ENCODE measurements at regions not wholly inside any gene's neighbourhood (a gene's known extent, or its start where the extent isn't known, plus 50 kb on each side); places are given as distances from the start of the nearest gene placed in this dataset.

GRCh38 chr13:70959035-70959775, 851.0 kb upstream of the KLHL1 start:
- Histone ChIP-seq H3K79me1 (ENCODE audit: insufficient read depth, low read depth, low read length, poor library complexity, severe bottlenecking) (no peaks in the 10 kb centered on the region), H3K27me3 (ENCODE audit: insufficient read depth, low read length) (no peaks in the 10 kb centered on the region), H3K4me2 (ENCODE audit: insufficient read depth, insufficient read length, low read length) (no peak overlapping the region), H2BK20ac (ENCODE audit: low read depth, low read length, poor library complexity, severe bottlenecking) (no peak overlapping the region), H4K91ac (ENCODE audit: insufficient read length, low read depth, low read length) (no peak overlapping the region), H2AK5ac (ENCODE audit: insufficient read length, low read length) (no peak overlapping the region), H2BK12ac (ENCODE audit: insufficient read length, low read depth, low read length) (no peak overlapping the region), H3K4ac (ENCODE audit: low read depth, low read length) (no peak overlapping the region), H4K8ac (replicated peaks; ENCODE audit: insufficient read length, low read depth, low read length) (no peak overlapping the region), H3K14ac (ENCODE audit: insufficient read depth, low read length) (no peak overlapping the region), H3K27ac (ENCODE audit: insufficient read length, low read depth, low read length) (no peak overlapping the region), H2BK15ac (ENCODE audit: low read depth, low read length) (no peak overlapping the region), H2BK5ac (ENCODE audit: insufficient read length, low read length) (no peak overlapping the region), H3K23ac (ENCODE audit: insufficient read length, low read depth, low read length) (no peak overlapping the region), H3K9ac (ENCODE audit: extremely low read depth, insufficient read length, low read length) (no peak overlapping the region), H4K5ac (ENCODE audit: insufficient read length, low read depth, low read length) (no peak overlapping the region), H3K79me2 (ENCODE audit: insufficient read depth, low read length) (no peaks in the 10 kb centered on the region), H2AFZ (ENCODE audit: low read length) (no peak overlapping the region), H4K20me1 (ENCODE audit: control insufficient read depth, insufficient read depth, insufficient read length) (no peaks in the 10 kb centered on the region), H3K4me1 (ENCODE audit: insufficient read depth, low read length) (no peaks in the 10 kb centered on the region), H3K23me2 (ENCODE audit: insufficient read length, low read depth, low read length, poor library complexity, severe bottlenecking) (no peaks in the 10 kb centered on the region), H2BK120ac (ENCODE audit: low read depth, low read length, poor library complexity, severe bottlenecking) (no peak overlapping the region), H3T11ph (ENCODE audit: low read length) (no peak overlapping the region), H3K56ac (ENCODE audit: insufficient read length, low read depth, low read length) (no peak overlapping the region), H3K18ac (ENCODE audit: insufficient read length, low read depth, low read length) (no peak overlapping the region), H3K9me3 (ENCODE audit: control insufficient read depth, low read depth, low read length) (no peaks in the 10 kb centered on the region)
- no peaks in the 10 kb centered on the region for H3K9me3 Mint-ChIP-seq
- H3K4me3 Mint-ChIP-seq = no peak overlapping the region
- no peaks in the 10 kb centered on the region for H3K36me3 Mint-ChIP-seq (ENCODE audit: insufficient read depth in 1 of 3, low read depth in 3 of 3)
- no peaks in the 10 kb centered on the region for H3K4me1 Mint-ChIP-seq
- DNase-seq = no peak
- WGBS (ENCODE audit: extremely low coverage, insufficient read length, low lambda C conversion rate) = no CpG with 5 or more reads among the region's 4 CpGs
- no peaks in the 10 kb centered on the region for H3K27me3 Mint-ChIP-seq (ENCODE audit: low read depth)
- no peak overlapping the region for H3K27ac Mint-ChIP-seq
- no peak for TF ChIP-seq CTCF (conservative IDR thresholded peaks at IDR 0.05)
